GOT3 (cell line): ENCODE measurements at regions not wholly inside any gene's neighbourhood (a gene's known extent, or its start where the extent isn't known, plus 50 kb on each side); places are given as distances from the start of the nearest gene placed in this dataset.

ENCODE experiments used
- DNase-seq: peaks from one replicate; lab custom pipeline; 2025; ENCODE audit warnings: mixed read lengths; lab: John Stamatoyannopoulos, UW

- DNase-seq, result no peak
Observed at GRCh38 chr18:11553098-11553940, 56.1 kb upstream of the SLC35G4 start.

GRCh38 chr18:11548916-11549551, 60.4 kb upstream of the SLC35G4 start:
- no peak for DNase-seq

GRCh38 chr18:11548396-11548795, 61.0 kb upstream of the SLC35G4 start:
- DNase-seq, result no peak

- DNase-seq, result no peak
Observed at GRCh38 chr18:11544060-11544633, 65.2 kb upstream of the SLC35G4 start.

GRCh38 chr18:11541179-11541578, 68.2 kb upstream of the SLC35G4 start:
- DNase-seq, result no peak

- DNase-seq, result no peak
Observed at GRCh38 chr18:11533942-11534496, 75.4 kb upstream of the SLC35G4 start.

GRCh38 chr18:11533513-11533890, 75.9 kb upstream of the SLC35G4 start:
- DNase-seq, result no peak

- DNase-seq, result no peak
Observed at GRCh38 chr18:11532758-11533512, 76.5 kb upstream of the SLC35G4 start.

- no peak for DNase-seq
Observed at GRCh38 chr18:11529081-11529480, 80.3 kb upstream of the SLC35G4 start.

- no peak for DNase-seq
Observed at GRCh38 chr18:11526675-11527074, 82.7 kb upstream of the SLC35G4 start.

- no peak for DNase-seq
Observed at GRCh38 chr18:11523804-11524203, 85.6 kb upstream of the SLC35G4 start.

GRCh38 chr18:11522992-11523391, 86.4 kb upstream of the SLC35G4 start:
- DNase-seq, result no peak

GRCh38 chr18:11521853-11522252, 87.5 kb upstream of the SLC35G4 start:
- no peak for DNase-seq

- no peak for DNase-seq
Observed at GRCh38 chr18:11520536-11520935, 88.9 kb upstream of the SLC35G4 start.

- DNase-seq, result no peak
Observed at GRCh38 chr18:11518788-11519685, 90.4 kb upstream of the SLC35G4 start.

- DNase-seq, result no peak
Observed at GRCh38 chr18:11517704-11518103, 91.7 kb upstream of the SLC35G4 start.

- DNase-seq, result no peak
Observed at GRCh38 chr18:11516751-11517503, 92.5 kb upstream of the SLC35G4 start.

GRCh38 chr18:11514267-11514666, 95.1 kb upstream of the SLC35G4 start:
- no peak for DNase-seq

GRCh38 chr18:11512096-11513025, 97.0 kb upstream of the SLC35G4 start:
- no peak for DNase-seq
